ENCODE measurements at regions not wholly inside any gene's neighbourhood (a gene's known extent, or its start where the extent isn't known, plus 50 kb on each side); places are given as distances from the start of the nearest gene placed in this dataset.

DNA sequence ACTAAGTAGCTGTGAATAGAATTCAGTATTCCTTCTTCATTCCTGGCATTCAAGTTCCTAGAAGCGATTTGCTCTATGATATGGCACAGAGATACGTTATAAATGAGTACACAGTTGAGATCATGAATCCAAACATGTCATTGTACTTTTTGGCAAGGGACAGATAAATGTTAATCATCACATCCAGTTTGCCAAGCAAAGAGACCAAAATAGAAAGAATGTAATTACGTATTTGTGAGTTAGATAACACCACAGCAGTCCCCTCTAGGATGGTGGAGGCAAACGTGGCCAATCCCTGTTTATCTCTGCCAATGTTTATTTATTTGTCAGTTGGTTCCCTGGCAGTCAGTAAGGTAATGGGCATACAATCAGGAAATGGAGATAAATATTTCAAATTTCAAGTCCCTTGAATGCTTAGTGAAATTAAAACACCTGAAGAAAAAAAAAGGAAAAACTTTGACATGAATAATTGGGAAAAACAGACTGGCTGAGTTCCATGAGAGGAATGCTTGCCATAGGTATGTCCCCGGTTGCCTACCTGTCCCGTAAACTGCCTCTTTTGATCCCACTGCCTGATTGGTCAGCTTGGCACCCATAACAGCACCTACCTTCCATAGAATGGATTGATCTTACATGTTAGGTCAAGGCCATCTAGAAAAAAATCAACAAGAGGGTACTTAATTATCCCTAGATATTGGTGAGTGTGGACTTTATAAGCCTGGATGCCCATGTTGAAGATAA, 451.1 kb upstream of the NETO1 start:
- no peaks in the 10 kb centered on the region for H3K36me3 ChIP-seq (ENCODE audit: control insufficient read depth, insufficient read depth, low read length)
- no peak overlapping the region for H3K27ac ChIP-seq (ENCODE audit: low read depth, low read length)
- H3K9me3 Mint-ChIP-seq, result no peaks in the 10 kb centered on the region
- no peaks in the 10 kb centered on the region for H3K36me3 Mint-ChIP-seq (ENCODE audit: low read depth)
- H3K4me1 ChIP-seq (ENCODE audit: control insufficient read depth, insufficient read depth, low read length), result no peaks in the 10 kb centered on the region
- no peak overlapping the region for H3K4me3 Mint-ChIP-seq
- 88 to 100% methylated on average over 1 to 6 of the region's 6 CpGs for WGBS, 2 experiments (ENCODE audit: insufficient coverage in 1 of 2, insufficient read length in 1 of 2)
- H3K27me3 Mint-ChIP-seq (ENCODE audit: insufficient read depth), result no peaks in the 10 kb centered on the region
- H3K27ac Mint-ChIP-seq, result no peak overlapping the region
- no peak overlapping the region for H3K4me3 ChIP-seq (ENCODE audit: low read length)
- no peak overlapping the region for H3K9ac ChIP-seq (ENCODE audit: extremely low read depth, low read length, poor library complexity, severe bottlenecking)
- H3K9me3 ChIP-seq (ENCODE audit: control insufficient read depth, low read length), result no peaks in the 10 kb centered on the region
- peaks cover 7% of the 10 kb centered on the region for H3K4me1 Mint-ChIP-seq
- DNase-seq, result no peak
- TF ChIP-seq, protein P1, sequence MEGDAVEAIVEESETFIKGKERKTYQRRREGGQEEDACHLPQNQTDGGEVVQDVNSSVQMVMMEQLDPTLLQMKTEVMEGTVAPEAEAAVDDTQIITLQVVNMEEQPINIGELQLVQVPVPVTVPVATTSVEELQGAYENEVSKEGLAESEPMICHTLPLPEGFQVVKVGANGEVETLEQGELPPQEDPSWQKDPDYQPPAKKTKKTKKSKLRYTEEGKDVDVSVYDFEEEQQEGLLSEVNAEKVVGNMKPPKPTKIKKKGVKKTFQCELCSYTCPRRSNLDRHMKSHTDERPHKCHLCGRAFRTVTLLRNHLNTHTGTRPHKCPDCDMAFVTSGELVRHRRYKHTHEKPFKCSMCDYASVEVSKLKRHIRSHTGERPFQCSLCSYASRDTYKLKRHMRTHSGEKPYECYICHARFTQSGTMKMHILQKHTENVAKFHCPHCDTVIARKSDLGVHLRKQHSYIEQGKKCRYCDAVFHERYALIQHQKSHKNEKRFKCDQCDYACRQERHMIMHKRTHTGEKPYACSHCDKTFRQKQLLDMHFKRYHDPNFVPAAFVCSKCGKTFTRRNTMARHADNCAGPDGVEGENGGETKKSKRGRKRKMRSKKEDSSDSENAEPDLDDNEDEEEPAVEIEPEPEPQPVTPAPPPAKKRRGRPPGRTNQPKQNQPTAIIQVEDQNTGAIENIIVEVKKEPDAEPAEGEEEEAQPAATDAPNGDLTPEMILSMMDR (conservative IDR thresholded peaks at IDR 0.05), result no peak
- H3K27me3 ChIP-seq (ENCODE audit: control insufficient read depth, insufficient read depth, low read length, poor library complexity, severe bottlenecking), result no peaks in the 10 kb centered on the region

DNA sequence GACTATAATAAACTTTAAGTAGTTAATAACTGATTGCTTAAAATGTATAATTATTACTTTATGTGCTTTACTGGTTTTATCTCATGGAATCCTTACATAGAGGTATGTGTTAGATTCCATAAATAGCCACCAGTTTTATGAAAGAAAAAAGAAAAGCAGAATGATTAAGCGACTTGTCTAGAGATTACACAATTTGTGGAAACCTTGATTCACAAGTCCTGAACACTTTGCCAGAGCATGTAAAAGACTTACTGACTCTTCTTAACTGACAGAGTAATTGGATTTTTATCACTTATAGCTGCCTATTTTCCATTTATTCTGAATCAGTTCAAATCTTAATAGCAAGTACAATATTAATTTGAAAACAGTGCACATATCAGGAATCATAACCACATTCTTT, 448.7 kb upstream of the NETO1 start:
- no peaks in the 10 kb centered on the region for H3K9me3 ChIP-seq (ENCODE audit: control insufficient read depth, low read length)
- no peak overlapping the region for H3K9ac ChIP-seq (ENCODE audit: extremely low read depth, low read length, poor library complexity, severe bottlenecking)
- no peak for DNase-seq
- H3K27ac Mint-ChIP-seq, result no peak overlapping the region
- H3K9me3 Mint-ChIP-seq, result no peaks in the 10 kb centered on the region
- no peaks in the 10 kb centered on the region for H3K36me3 Mint-ChIP-seq (ENCODE audit: low read depth)
- H3K4me1 Mint-ChIP-seq, result peaks cover 10% of the 10 kb centered on the region
- H3K27ac ChIP-seq (ENCODE audit: low read depth, low read length), result no peak overlapping the region
- no peaks in the 10 kb centered on the region for H3K36me3 ChIP-seq (ENCODE audit: control insufficient read depth, insufficient read depth, low read length)
- H3K4me3 Mint-ChIP-seq, result no peak overlapping the region
- no peaks in the 10 kb centered on the region for H3K27me3 ChIP-seq (ENCODE audit: control insufficient read depth, insufficient read depth, low read length, poor library complexity, severe bottlenecking)
- WGBS, 2 experiments (ENCODE audit: insufficient coverage in 1 of 2, insufficient read length in 1 of 2), result 88% methylated on average over 1 of the region's 1 CpG; no CpG with 5 or more reads in 1 of the 2 experiments
- TF ChIP-seq, protein P1 (conservative IDR thresholded peaks at IDR 0.05), result no peak
- peaks cover 5% of the 10 kb centered on the region for H3K4me1 ChIP-seq (ENCODE audit: control insufficient read depth, insufficient read depth, low read length)
- H3K4me3 ChIP-seq (ENCODE audit: low read length), result no peak overlapping the region
- no peaks in the 10 kb centered on the region for H3K27me3 Mint-ChIP-seq (ENCODE audit: insufficient read depth)

DNA sequence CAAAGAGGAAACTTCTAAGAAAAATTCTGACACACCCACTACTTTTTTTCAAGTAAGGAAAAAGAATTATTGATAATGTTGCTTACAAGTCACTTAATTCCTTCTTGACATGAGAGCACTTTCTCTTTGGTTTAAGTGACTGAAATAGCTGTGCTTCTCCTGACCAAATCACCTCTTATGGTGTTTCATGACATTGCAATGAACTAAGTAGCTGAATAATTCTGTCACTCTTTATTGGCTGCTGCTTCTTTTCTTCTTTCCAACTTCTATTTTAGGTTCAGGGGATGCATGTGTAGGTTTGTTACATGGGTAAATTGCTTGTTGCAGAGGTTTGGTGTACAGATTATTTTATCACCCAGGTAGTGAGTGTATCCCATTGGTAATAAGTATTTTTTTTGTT, 447.6 kb upstream of the NETO1 start:
- no peak for DNase-seq
- no peaks in the 10 kb centered on the region for H3K27me3 ChIP-seq (ENCODE audit: control insufficient read depth, insufficient read depth, low read length, poor library complexity, severe bottlenecking)
- TF ChIP-seq, protein P1 (conservative IDR thresholded peaks at IDR 0.05), result no peak
- no peak overlapping the region for H3K27ac ChIP-seq (ENCODE audit: low read depth, low read length)
- H3K4me1 ChIP-seq (ENCODE audit: control insufficient read depth, insufficient read depth, low read length), result peaks cover 5% of the 10 kb centered on the region
- H3K27ac Mint-ChIP-seq, result no peak overlapping the region
- no peaks in the 10 kb centered on the region for H3K9me3 ChIP-seq (ENCODE audit: control insufficient read depth, low read length)
- no peak overlapping the region for H3K4me3 ChIP-seq (ENCODE audit: low read length)
- no peak overlapping the region for H3K4me3 Mint-ChIP-seq
- no peaks in the 10 kb centered on the region for H3K36me3 Mint-ChIP-seq (ENCODE audit: low read depth)
- H3K9ac ChIP-seq (ENCODE audit: extremely low read depth, low read length, poor library complexity, severe bottlenecking), result no peak overlapping the region
- no peaks in the 10 kb centered on the region for H3K36me3 ChIP-seq (ENCODE audit: control insufficient read depth, insufficient read depth, low read length)
- H3K27me3 Mint-ChIP-seq (ENCODE audit: insufficient read depth), result no peaks in the 10 kb centered on the region
- H3K9me3 Mint-ChIP-seq, result no peaks in the 10 kb centered on the region
- H3K4me1 Mint-ChIP-seq, result peaks cover 10% of the 10 kb centered on the region
